Activated CD8-positive, alpha-beta memory T cell treated with anti-CD3 and anti-CD28 coated beads, Interleukin-2, amount 50 U/mL, for 4 hours (primary cell): ENCODE measurements at regions not wholly inside any gene's neighbourhood (a gene's known extent, or its start where the extent isn't known, plus 50 kb on each side); places are given as distances from the start of the nearest gene placed in this dataset.
"Not testable (repeated sequence)": the region's sequence is repeated elsewhere in the genome, so short reads cannot be mapped to it uniquely, and the experiment has no call there.

Experiments
- DNase-seq: peaks from one replicate; pipeline ENCODE4 v3.0.0-alpha.2; 2020

DNA sequence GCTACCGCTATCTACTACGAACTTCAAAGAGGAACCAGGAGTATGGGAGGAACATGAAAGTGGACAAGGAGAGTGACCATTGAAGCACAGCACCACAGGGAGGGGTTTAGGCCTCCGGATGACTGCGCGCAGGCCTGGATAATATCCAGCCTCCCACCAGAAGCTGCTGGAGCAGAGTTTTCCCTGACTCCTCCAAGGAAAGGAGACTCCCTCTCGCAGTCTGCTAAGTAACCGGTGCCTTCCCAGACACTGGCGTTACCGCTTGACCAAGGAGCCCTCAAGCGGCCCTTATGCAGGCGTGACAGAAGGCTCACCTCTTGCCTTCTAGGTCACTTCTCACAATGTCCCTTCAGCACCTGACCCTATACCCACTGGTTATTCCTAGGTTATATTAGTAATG lies 64.2 kb upstream of the BTG3 start:
- not testable (repeated sequence) for DNase-seq

DNA sequence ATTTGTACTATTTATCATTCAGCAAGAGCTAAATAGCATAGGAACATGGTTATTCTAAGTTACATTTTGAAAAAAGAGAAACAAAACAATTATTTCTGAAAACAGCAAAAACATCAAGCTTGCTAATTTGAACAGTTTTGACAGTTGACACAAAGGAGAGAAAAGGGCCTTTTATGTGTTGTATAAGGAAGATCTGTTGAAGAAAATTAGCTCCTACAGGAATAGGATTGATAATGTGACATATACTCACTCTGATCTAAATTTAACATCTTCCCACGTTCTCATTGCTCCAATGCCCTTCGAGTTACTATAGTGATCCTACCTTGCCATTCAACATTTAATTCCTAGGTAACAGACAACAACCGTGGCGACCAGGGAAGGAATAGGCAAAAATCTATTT lies 61.4 kb upstream of the BTG3 start:
- no peak for DNase-seq

DNA sequence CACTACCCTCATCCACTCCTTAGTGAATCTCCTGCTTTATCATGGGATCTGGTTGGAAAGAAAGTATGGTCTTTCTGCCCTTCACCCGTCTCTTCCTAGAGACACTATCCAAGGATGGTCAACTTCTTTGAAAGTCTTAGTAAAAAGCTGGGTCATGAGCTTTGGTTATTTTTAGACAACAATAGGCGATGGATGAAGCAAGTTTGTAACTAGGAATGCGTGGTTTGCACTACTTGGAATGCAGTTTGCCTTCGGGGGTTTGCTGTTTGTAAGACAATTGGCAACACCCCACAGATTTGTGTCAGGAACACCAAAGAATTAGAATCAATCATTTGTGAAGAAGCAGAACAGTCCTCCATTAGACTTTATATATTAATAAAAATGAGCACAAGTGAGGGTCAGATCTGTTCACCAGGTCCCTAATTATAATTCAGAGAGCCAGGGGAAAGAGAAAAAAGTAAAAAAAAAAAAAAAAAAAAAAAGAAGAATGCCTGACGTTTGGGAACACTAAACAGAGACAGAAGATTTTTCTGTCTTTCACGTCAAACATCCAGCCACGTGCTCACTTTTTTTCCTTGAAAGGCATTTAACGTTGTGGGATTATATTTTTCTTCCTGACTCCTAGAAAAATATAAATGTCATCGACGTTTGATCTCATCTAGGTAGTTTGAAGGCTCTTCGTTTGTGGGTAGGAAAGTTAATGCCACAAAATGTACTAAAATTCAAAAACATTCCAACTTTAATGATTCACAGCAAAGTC lies 60.7 kb upstream of the BTG3 start:
- DNase-seq = no peak

DNA sequence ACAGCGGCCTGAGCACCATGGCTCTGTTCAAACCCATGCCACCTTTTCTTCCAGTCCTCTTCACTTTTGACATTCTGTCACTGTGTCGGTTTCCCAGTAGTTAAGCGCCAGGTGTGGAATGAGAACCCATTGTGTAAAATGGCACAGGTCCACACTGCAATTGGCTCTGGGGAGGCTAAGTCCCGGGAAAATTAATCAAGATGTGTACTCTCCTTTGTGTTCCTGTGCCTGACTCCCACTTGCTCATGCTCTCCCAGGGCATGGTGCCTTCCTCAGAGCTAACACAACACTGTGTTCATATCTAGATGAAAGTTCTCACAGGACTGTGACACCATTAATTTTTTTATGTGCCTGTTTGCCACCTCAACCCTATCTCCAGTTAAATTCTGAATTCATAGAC lies 59.0 kb upstream of the BTG3 start:
- no peak for DNase-seq

DNA sequence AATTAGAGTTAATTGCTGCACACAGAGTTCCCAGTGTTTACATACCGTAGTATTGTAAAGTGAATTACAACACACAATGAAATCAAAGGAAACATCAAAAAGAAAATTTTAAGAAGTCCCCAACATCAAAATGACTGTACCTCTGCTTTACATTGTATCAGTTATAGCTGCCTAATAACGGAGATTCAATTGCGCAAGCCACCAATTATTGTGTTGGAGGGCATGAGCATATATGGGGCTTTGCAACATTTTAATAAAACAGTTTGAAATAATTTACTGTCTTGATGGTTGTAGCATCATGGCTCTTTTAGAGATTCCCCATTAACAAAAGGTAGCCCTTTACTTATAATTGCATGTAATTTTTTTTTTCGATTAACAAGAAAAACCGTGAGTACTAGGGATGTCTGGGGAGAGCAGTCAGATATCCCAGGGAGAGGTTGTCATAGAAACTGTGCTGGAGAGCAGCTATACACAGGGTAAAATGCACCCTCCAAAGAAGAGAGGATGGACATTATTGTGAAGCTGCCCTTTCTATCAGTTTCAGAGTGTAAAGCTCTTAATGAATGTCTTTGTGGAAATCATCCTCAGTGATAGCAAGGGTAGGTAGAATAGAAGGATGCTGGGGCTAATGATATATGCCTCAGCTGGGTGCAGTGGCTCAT lies 55.9 kb upstream of the BTG3 start:
- DNase-seq = no peak

DNA sequence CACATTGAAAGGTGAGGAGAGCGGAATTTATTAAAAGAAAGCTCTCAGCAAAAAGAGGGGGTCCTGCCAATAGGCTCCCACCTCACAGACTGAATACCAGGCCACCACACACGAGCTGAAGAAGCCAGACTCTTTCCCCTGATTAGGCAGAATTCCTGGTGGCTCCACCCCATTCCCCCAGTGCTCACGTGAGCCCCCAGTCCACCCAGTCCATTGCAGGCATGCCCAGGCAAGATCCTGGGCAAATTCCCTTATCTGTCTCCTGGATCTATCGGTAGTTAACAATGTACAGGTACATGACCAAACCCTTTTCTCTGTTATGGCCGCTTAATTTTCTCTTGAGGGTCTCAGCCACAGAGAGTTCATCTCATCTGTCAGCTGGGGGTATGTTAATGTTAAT lies 54.6 kb upstream of the BTG3 start:
- no peak for DNase-seq
